ENCODE measurements at regions not wholly inside any gene's neighbourhood (a gene's known extent, or its start where the extent isn't known, plus 50 kb on each side); places are given as distances from the start of the nearest gene placed in this dataset.

GRCh38 chr3:118445036-118445435 is 589.6 kb downstream of the IGSF11 start:
- TF ChIP-seq CTCF (IDR thresholded peaks at IDR 0.05 in 8 of 11, conservative IDR thresholded peaks at IDR 0.05 in 3 of 11) (no peak), POLR2A (IDR thresholded peaks at IDR 0.05) (no peak), POLR2AphosphoS5 (IDR thresholded peaks at IDR 0.05) (no peak)

Measured in spleen (tissue), 7 donors.